ENCODE measurements at regions not wholly inside any gene's neighbourhood (a gene's known extent, or its start where the extent isn't known, plus 50 kb on each side); places are given as distances from the start of the nearest gene placed in this dataset.

GRCh38 chr10:119996944-119997343, 104.4 kb downstream of the SEC23IP start:
- H3K4me3 ChIP-seq: no peak overlapping the region
- intact Hi-C loops (cut with DNase I): no loop called here
- ATAC-seq: no peak
- peaks cover 0 to 39% (median 12%) of the 10 kb centered on the region in 11 donors for H3K9me3 ChIP-seq
- DNase-seq: no peak
- no peak overlapping the region for H3K27ac ChIP-seq
- TF ChIP-seq CTCF (IDR thresholded peaks at IDR 0.05): no peak
- peaks cover 0 to 6% (median 0%) of the 10 kb centered on the region in 7 donors for H3K27me3 ChIP-seq
- H3K4me1 ChIP-seq: no peaks in the 10 kb centered on the region
- H3K36me3 ChIP-seq: no peaks in the 10 kb centered on the region

GRCh38 chr10:119997429-119997828, 104.9 kb downstream of the SEC23IP start:
- ATAC-seq (no peak), DNase-seq (no peak)
- H3K4me3 ChIP-seq: no peak overlapping the region
- no peak for TF ChIP-seq CTCF (IDR thresholded peaks at IDR 0.05)
- no peaks in the 10 kb centered on the region for H3K36me3 ChIP-seq
- peaks cover 0 to 39% (median 12%) of the 10 kb centered on the region in 11 donors for H3K9me3 ChIP-seq
- WGBS, 2 donors: 78 to 80% methylated on average over 2 of the region's 2 CpGs
- no peak overlapping the region for H3K27ac ChIP-seq
- peaks cover 0 to 6% (median 0%) of the 10 kb centered on the region in 7 donors for H3K27me3 ChIP-seq
- intact Hi-C loops (cut with DNase I): no loop called here
- no peaks in the 10 kb centered on the region for H3K4me1 ChIP-seq

GRCh38 chr10:120002785-120003184, 110.3 kb downstream of the SEC23IP start:
- intact Hi-C loops (cut with DNase I): no loop called here
- ATAC-seq (no peak), DNase-seq (no peak)
- TF ChIP-seq CTCF (IDR thresholded peaks at IDR 0.05): no peak
- H3K27ac ChIP-seq: no peak overlapping the region
- peaks cover 0 to 19% (median 8%) of the 10 kb centered on the region in 7 donors for H3K27me3 ChIP-seq
- peaks cover 0 to 11% (median 4%) of the 10 kb centered on the region in 11 donors for H3K9me3 ChIP-seq
- no peaks in the 10 kb centered on the region for H3K36me3 ChIP-seq
- H3K4me1 ChIP-seq: no peaks in the 10 kb centered on the region
- 78 to 86% methylated on average over 5 of the region's 5 CpGs for WGBS, 2 donors
- H3K4me3 ChIP-seq: no peak overlapping the region

- H3K27me3 ChIP-seq: peaks cover 0 to 27% (median 17%) of the 10 kb centered on the region in 7 donors
- H3K9me3 ChIP-seq: no peaks in the 10 kb centered on the region
- no peak overlapping the region for H3K4me3 ChIP-seq
- H3K36me3 ChIP-seq: no peaks in the 10 kb centered on the region
- intact Hi-C loops (cut with DNase I): no loop called here
- WGBS, 2 donors: 46% methylated on average over 8 of the region's 8 CpGs
- no peak for TF ChIP-seq CTCF (IDR thresholded peaks at IDR 0.05)
- no peak for DNase-seq
- no peak overlapping the region for H3K27ac ChIP-seq
- no peaks in the 10 kb centered on the region for H3K4me1 ChIP-seq
- no peak for ATAC-seq
Measured at GRCh38 chr10:120005207-120006201, 113.0 kb downstream of the SEC23IP start.
